ENCODE measurements at regions not wholly inside any gene's neighbourhood (a gene's known extent, or its start where the extent isn't known, plus 50 kb on each side); places are given as distances from the start of the nearest gene placed in this dataset.
"Not testable (repeated sequence)": the region's sequence is repeated elsewhere in the genome, so short reads cannot be mapped to it uniquely, and the experiment has no call there.

- DNase-seq (ENCODE audit: low read depth) = no peak
Observed at GRCh38 chr2:121133551-121134319, 151.3 kb downstream of the TFCP2L1 start.

GRCh38 chr2:121134728-121135127 lies 150.3 kb downstream of the TFCP2L1 start:
- no peak for DNase-seq (ENCODE audit: low read depth)

GRCh38 chr2:121135168-121135853 lies 149.7 kb downstream of the TFCP2L1 start:
- DNase-seq (ENCODE audit: low read depth) = no peak

- no peak for DNase-seq (ENCODE audit: low read depth)
Observed at GRCh38 chr2:121136323-121136722, 148.7 kb downstream of the TFCP2L1 start.

- DNase-seq (ENCODE audit: low read depth) = no peak
Observed at GRCh38 chr2:121137571-121137970, 147.4 kb downstream of the TFCP2L1 start.

GRCh38 chr2:121140734-121141133 lies 144.3 kb downstream of the TFCP2L1 start:
- no peak for DNase-seq (ENCODE audit: low read depth)

- no peak for DNase-seq (ENCODE audit: low read depth)
Observed at GRCh38 chr2:121142452-121142851, 142.6 kb downstream of the TFCP2L1 start.

GRCh38 chr2:121144111-121144510 lies 140.9 kb downstream of the TFCP2L1 start:
- DNase-seq (ENCODE audit: low read depth) = no peak

- no peak for DNase-seq (ENCODE audit: low read depth)
Observed at GRCh38 chr2:121146630-121147029, 138.4 kb downstream of the TFCP2L1 start.

- DNase-seq (ENCODE audit: low read depth) = no peak
Observed at GRCh38 chr2:121147766-121148165, 137.2 kb downstream of the TFCP2L1 start.

GRCh38 chr2:121148481-121148880 lies 136.5 kb downstream of the TFCP2L1 start:
- DNase-seq (ENCODE audit: low read depth) = no peak

GRCh38 chr2:121149384-121149783 lies 135.6 kb downstream of the TFCP2L1 start:
- DNase-seq (ENCODE audit: low read depth) = no peak

- no peak for DNase-seq (ENCODE audit: low read depth)
Observed at GRCh38 chr2:121150126-121150525, 134.9 kb downstream of the TFCP2L1 start.

- no peak for DNase-seq (ENCODE audit: low read depth)
Observed at GRCh38 chr2:121150713-121151112, 134.3 kb downstream of the TFCP2L1 start.

GRCh38 chr2:121151311-121152109 lies 133.5 kb downstream of the TFCP2L1 start:
- DNase-seq (ENCODE audit: low read depth) = no peak

GRCh38 chr2:121152861-121153260 lies 132.1 kb downstream of the TFCP2L1 start:
- DNase-seq (ENCODE audit: low read depth) = no peak

- no peak for DNase-seq (ENCODE audit: low read depth)
Observed at GRCh38 chr2:121153516-121153915, 131.5 kb downstream of the TFCP2L1 start.

- no peak for DNase-seq (ENCODE audit: low read depth)
Observed at GRCh38 chr2:121155502-121156056, 129.4 kb downstream of the TFCP2L1 start.

- not testable (repeated sequence) for DNase-seq (ENCODE audit: low read depth)
Observed at GRCh38 chr2:121157481-121157880, 127.5 kb downstream of the TFCP2L1 start.

GRCh38 chr2:121159291-121160071 lies 125.5 kb downstream of the TFCP2L1 start:
- no peak for DNase-seq (ENCODE audit: low read depth)

- DNase-seq (ENCODE audit: low read depth) = no peak
Observed at GRCh38 chr2:121160366-121160765, 124.6 kb downstream of the TFCP2L1 start.

- DNase-seq (ENCODE audit: low read depth) = no peak
Observed at GRCh38 chr2:121161272-121161671, 123.7 kb downstream of the TFCP2L1 start.
